SW480 (cell line): ENCODE measurements at regions not wholly inside any gene's neighbourhood (a gene's known extent, or its start where the extent isn't known, plus 50 kb on each side); places are given as distances from the start of the nearest gene placed in this dataset.
"Not testable (repeated sequence)": the region's sequence is repeated elsewhere in the genome, so short reads cannot be mapped to it uniquely, and the experiment has no call there.

Experiments used
- DNase-seq: peaks from one replicate; pipeline ENCODE4 v3.0.0-alpha.2; 2016; ENCODE audit warnings: low spot score

GRCh38 chr3:34646911-34647460, 848.6 kb downstream of the PDCD6IP start:
- no peak for DNase-seq

- no peak for DNase-seq
Observed at GRCh38 chr3:34650131-34650530, 851.7 kb downstream of the PDCD6IP start.

GRCh38 chr3:34668915-34669314, 870.5 kb downstream of the PDCD6IP start:
- no peak for DNase-seq

- no peak for DNase-seq
Observed at GRCh38 chr3:34669490-34669889, 871.1 kb downstream of the PDCD6IP start.

GRCh38 chr3:34675383-34676120, 877.1 kb downstream of the PDCD6IP start:
- no peak for DNase-seq

- DNase-seq = no peak
Observed at GRCh38 chr3:34676436-34676835, 878.0 kb downstream of the PDCD6IP start.

GRCh38 chr3:34678575-34678974, 880.1 kb downstream of the PDCD6IP start:
- no peak for DNase-seq

- DNase-seq = not testable (repeated sequence)
Observed at GRCh38 chr3:34679055-34679454, 880.6 kb downstream of the PDCD6IP start.

- DNase-seq = peak; percentile 49
Observed at GRCh38 chr3:34683851-34684250, 885.4 kb downstream of the PDCD6IP start.

GRCh38 chr3:34686541-34686940, 888.1 kb downstream of the PDCD6IP start:
- DNase-seq = no peak

GRCh38 chr3:34687671-34688070, 889.2 kb downstream of the PDCD6IP start:
- DNase-seq = no peak

GRCh38 chr3:34696831-34697230, 898.4 kb downstream of the PDCD6IP start:
- DNase-seq = no peak

GRCh38 chr3:34703053-34703452, 904.6 kb downstream of the PDCD6IP start:
- no peak for DNase-seq

GRCh38 chr3:34724916-34725499, 914.3 kb upstream of the ARPP21 start:
- no peak for DNase-seq

GRCh38 chr3:34725774-34726173, 913.6 kb upstream of the ARPP21 start:
- no peak for DNase-seq

GRCh38 chr3:34727700-34728099, 911.6 kb upstream of the ARPP21 start:
- no peak for DNase-seq

GRCh38 chr3:34742151-34742550, 897.2 kb upstream of the ARPP21 start:
- no peak for DNase-seq

- no peak for DNase-seq
Observed at GRCh38 chr3:34758630-34759261, 880.6 kb upstream of the ARPP21 start.

GRCh38 chr3:34777386-34777785, 861.9 kb upstream of the ARPP21 start:
- no peak for DNase-seq

- DNase-seq = no peak
Observed at GRCh38 chr3:34779092-34779491, 860.2 kb upstream of the ARPP21 start.

- DNase-seq = no peak
Observed at GRCh38 chr3:34780294-34780693, 859.0 kb upstream of the ARPP21 start.

- no peak for DNase-seq
Observed at GRCh38 chr3:34780973-34781372, 858.4 kb upstream of the ARPP21 start.

GRCh38 chr3:34782871-34783270, 856.5 kb upstream of the ARPP21 start:
- DNase-seq = no peak
